K562 (cell line): ENCODE measurements at regions not wholly inside any gene's neighbourhood (a gene's known extent, or its start where the extent isn't known, plus 50 kb on each side); places are given as distances from the start of the nearest gene placed in this dataset.

Source experiments
- ATAC-seq: fragments of 200-7000 bp; cut with Tn5 transposase; 3 replicates; pipeline ENCODE4 v1.9.1; 2020; ENCODE audit warnings: moderate library complexity
- BruUV-seq: library from RNA; stranded (reverse); fragments of 400-500 nt; replicated peaks from 2 replicates; lab custom pipeline; 2021; lab: Mats Ljungman, UMichigan
- CTCF ChIA-PET: fragments of 300-600 bp; formaldehyde crosslinking; extraction: SDS; loops from one replicate; lab custom pipeline; 2021; ENCODE audit warnings: low intra/inter-chr PET ratio; lab: Yijun Ruan, JAX
- POLR2A ChIA-PET: fragments of 300-600, 350-650 bp; sonication (Branson Sonifier 250); formaldehyde crosslinking; extraction: SDS; loops from one replicate; lab custom pipeline; 2021; ENCODE audit warnings: antibody characterized with exemption, inconsistent platforms; lab: Yijun Ruan, JAX
- DNase-seq, 4 experiments: peaks; one replicate each; pipeline versions ENCODE4 v3.0.0 to v3.0.0-alpha.2; 2011 to 2018; ENCODE audit warnings: low spot score in 3 of 4, mixed read lengths in 3 of 4; ENCODE audit errors: extremely low read depth in 1 of 4
- FAIRE-seq: peaks from 2 replicates; lab custom pipeline; 2011; peaks lifted over from hg19 to GRCh38; lab: Jason Lieb, UNC
- H2AFZ ChIP-seq: 2 replicates; pipeline ENCODE4 v1.6.0; 2011; ENCODE audit warnings: low read depth, low read length, control low read depth, inconsistent platforms
- H3K27ac ChIP-seq: fragments of 200-600 bp; 3 replicates; pipeline ENCODE4 v1.8.0; 2011; ENCODE audit warnings: low read depth, mild to moderate bottlenecking, control low read depth, inconsistent platforms, low read length, moderate library complexity, mixed read lengths; ENCODE audit errors: extremely low read depth
- H3K27me3 ChIP-seq, 2 experiments: fragments of 300-600 bp in 1 of 2; 2 replicates in 1 of 2; 3 replicates in 1 of 2; pipeline versions ENCODE4 v1.6.0 to v1.8.0; 2011; ENCODE audit warnings: inconsistent platforms in 2 of 2, low read length in 2 of 2, mild to moderate bottlenecking in 1 of 2, mixed read lengths in 1 of 2, moderate library complexity in 1 of 2; ENCODE audit not compliant: control insufficient read depth in 2 of 2, insufficient read depth in 2 of 2
- H3K36me3 ChIP-seq: fragments of 300-600 bp; 3 replicates; pipeline ENCODE4 v1.8.0; 2011; ENCODE audit warnings: mild to moderate bottlenecking, low read length, inconsistent platforms; ENCODE audit not compliant: control insufficient read depth, insufficient read depth
- H3K4me1 ChIP-seq, 2 experiments: fragments of 200-600 bp in 1 of 2; replicated peaks in 1 of 2; 2 replicates in 1 of 2; 3 replicates in 1 of 2; pipeline versions ENCODE4 v1.5.1 to v1.8.0; 2011; ENCODE audit warnings: inconsistent platforms in 2 of 2, low read length in 2 of 2, mild to moderate bottlenecking in 1 of 2, mixed read lengths in 1 of 2, moderate library complexity in 1 of 2; ENCODE audit not compliant: control insufficient read depth in 2 of 2, insufficient read depth in 2 of 2
- H3K4me2 ChIP-seq: 2 replicates; pipeline ENCODE4 v1.6.1; 2011; ENCODE audit warnings: low read length, control low read depth, inconsistent platforms, mixed read lengths; ENCODE audit not compliant: insufficient read depth
- H3K4me3 ChIP-seq: fragments of 200-600 bp; sonication (generic), shearing (Covaris generic); 2 replicates; pipeline ENCODE4 v1.5.1; 2016; ENCODE audit warnings: control low read depth, inconsistent platforms
- H3K79me2 ChIP-seq: fragments of 200-600 bp; 3 replicates; pipeline ENCODE4 v1.8.0; 2011; ENCODE audit warnings: low read length, inconsistent platforms; ENCODE audit not compliant: control insufficient read depth, insufficient read depth
- H3K9ac ChIP-seq, 2 experiments: 2 replicates each; pipeline versions ENCODE4 v1.6.0 to v1.6.1; 2011; ENCODE audit warnings: low read depth in 2 of 2, low read length in 2 of 2, control low read depth in 1 of 2, inconsistent platforms in 1 of 2, mild to moderate bottlenecking in 1 of 2, mixed read lengths in 1 of 2; ENCODE audit not compliant: insufficient read depth in 1 of 2
- H3K9me1 ChIP-seq: one replicate; pipeline ENCODE4 v1.6.0; 2011; ENCODE audit warnings: inconsistent platforms, mild to moderate bottlenecking, low read length, moderate library complexity; ENCODE audit not compliant: control insufficient read depth, insufficient read depth
- H3K9me3 ChIP-seq: replicated peaks from 2 replicates; pipeline ENCODE4 v1.5.1; 2011; ENCODE audit warnings: low read depth, low read length, inconsistent platforms; ENCODE audit not compliant: control insufficient read depth, insufficient read depth
- H4K20me1 ChIP-seq: replicated peaks from 2 replicates; pipeline ENCODE4 v1.6.1; 2011; ENCODE audit warnings: low read length, inconsistent platforms, mixed read lengths; ENCODE audit not compliant: control insufficient read depth, insufficient read depth
- CXXC5 ChIP-seq: fragments of 250-450 bp; sonication (Bioruptor Pico); IDR thresholded peaks from 2 replicates; pipeline ENCODE4 v1.8.0; 2022; ENCODE audit warnings: inconsistent platforms, mild to moderate bottlenecking, moderate library complexity
- PRDM10 ChIP-seq: fragments of 450-650 bp; IDR thresholded peaks from 2 replicates; pipeline ENCODE4 v1.6.1; 2018; ENCODE audit not compliant: partially characterized antibody
- WGBS: fragments of 100-300 bp; shearing (Covaris generic); methylation state at CpG from one replicate; pipeline ENCODE4 v1.1.6; 2016; ENCODE audit warnings: low coverage, mixed read lengths; ENCODE audit not compliant: insufficient coverage; ENCODE audit errors: missing lambda C conversion rate; 5-methylcytosine and 5-hydroxymethylcytosine counted together
- in situ Hi-C: fragments of 300-500 bp; cut with MboI; formaldehyde crosslinking; loops from 4 replicates; pipeline ENCODE4 v1.15.0; 2018; ENCODE audit warnings: inconsistent platforms, mixed read lengths
- intact Hi-C: fragments of 100-400 bp; cut with micrococcal nuclease; formaldehyde crosslinking; loops from 2 replicates; pipeline ENCODE4 v1.14.2; 2022
- TF ChIP-seq, protein P1 (sequence below), 3 experiments: fragments of 200-800 bp in 1 of 3; sonication (Bioruptor generic) in 1 of 3; sonication (generic) in 1 of 3; formaldehyde crosslinking in 1 of 3; IDR thresholded peaks; 2 replicates each; pipeline versions ENCODE4 v1.6.1 to v1.8.0; 2016 to 2022; ENCODE audit warnings: mild to moderate bottlenecking in 2 of 3, missing compliant biosample characterization in 2 of 3, missing genetic modification characterization in 2 of 3, missing genetic modification reagents in 1 of 3
- TF ChIP-seq, protein P2 (sequence below): fragments of 250-450 bp; sonication (Bioruptor Pico); IDR thresholded peaks from 2 replicates; pipeline ENCODE4 v1.9.0; 2021; ENCODE audit warnings: mild to moderate bottlenecking, inconsistent platforms

- Histone ChIP-seq H3K9me3 (no peaks in the 10 kb centered on the region), H3K27ac (no peak overlapping the region), H4K20me1 (no peaks in the 10 kb centered on the region), H3K36me3 (no peaks in the 10 kb centered on the region), H3K9me1 (no peaks in the 10 kb centered on the region), H3K79me2 (no peaks in the 10 kb centered on the region), H3K9ac (no peak overlapping the region), H2AFZ (no peak overlapping the region), H3K27me3 (peaks cover 0 to 20% of the 10 kb centered on the region in 2 experiments; a peak in 2 of 5 replicates), H3K4me3 (no peak overlapping the region), H3K4me2 (no peak overlapping the region), H3K4me1 (no peaks in the 10 kb centered on the region)
- no peak for TF ChIP-seq PRDM10
- no peak for TF ChIP-seq CXXC5
- TF ChIP-seq, protein P1, sequence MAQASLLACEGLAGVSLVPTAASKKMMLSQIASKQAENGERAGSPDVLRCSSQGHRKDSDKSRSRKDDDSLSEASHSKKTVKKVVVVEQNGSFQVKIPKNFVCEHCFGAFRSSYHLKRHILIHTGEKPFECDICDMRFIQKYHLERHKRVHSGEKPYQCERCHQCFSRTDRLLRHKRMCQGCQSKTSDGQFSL (CRISPR knock-in tag; IDR thresholded peaks at IDR 0.05): no peak
- TF ChIP-seq, protein P1 (tag; IDR thresholded peaks at IDR 0.05): no peak
- TF ChIP-seq, protein P2, sequence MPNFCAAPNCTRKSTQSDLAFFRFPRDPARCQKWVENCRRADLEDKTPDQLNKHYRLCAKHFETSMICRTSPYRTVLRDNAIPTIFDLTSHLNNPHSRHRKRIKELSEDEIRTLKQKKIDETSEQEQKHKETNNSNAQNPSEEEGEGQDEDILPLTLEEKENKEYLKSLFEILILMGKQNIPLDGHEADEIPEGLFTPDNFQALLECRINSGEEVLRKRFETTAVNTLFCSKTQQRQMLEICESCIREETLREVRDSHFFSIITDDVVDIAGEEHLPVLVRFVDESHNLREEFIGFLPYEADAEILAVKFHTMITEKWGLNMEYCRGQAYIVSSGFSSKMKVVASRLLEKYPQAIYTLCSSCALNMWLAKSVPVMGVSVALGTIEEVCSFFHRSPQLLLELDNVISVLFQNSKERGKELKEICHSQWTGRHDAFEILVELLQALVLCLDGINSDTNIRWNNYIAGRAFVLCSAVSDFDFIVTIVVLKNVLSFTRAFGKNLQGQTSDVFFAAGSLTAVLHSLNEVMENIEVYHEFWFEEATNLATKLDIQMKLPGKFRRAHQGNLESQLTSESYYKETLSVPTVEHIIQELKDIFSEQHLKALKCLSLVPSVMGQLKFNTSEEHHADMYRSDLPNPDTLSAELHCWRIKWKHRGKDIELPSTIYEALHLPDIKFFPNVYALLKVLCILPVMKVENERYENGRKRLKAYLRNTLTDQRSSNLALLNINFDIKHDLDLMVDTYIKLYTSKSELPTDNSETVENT (CRISPR knock-in tag): no peak
- POLR2A ChIA-PET: interaction anchor here (0.6 kb wide), 1 partner anchor 463 kb away, joined by 3 read pairs; no protein-coding TSS in a partner anchor
- no peak for ATAC-seq
- in situ Hi-C loops: no loop called here
- no peak for FAIRE-seq
- no TSS peak for BruUV-seq
- CTCF ChIA-PET: no interaction called here
- DNase-seq: no peak
- 0% methylated on average over 9 of the region's 10 CpGs for WGBS
- intact Hi-C loops: no loop called here
Measured at GRCh38 chr13:111946214-111946613, 120.7 kb upstream of the SOX1 start.
